ENCODE measurements at regions not wholly inside any gene's neighbourhood (a gene's known extent, or its start where the extent isn't known, plus 50 kb on each side); places are given as distances from the start of the nearest gene placed in this dataset.

DNA sequence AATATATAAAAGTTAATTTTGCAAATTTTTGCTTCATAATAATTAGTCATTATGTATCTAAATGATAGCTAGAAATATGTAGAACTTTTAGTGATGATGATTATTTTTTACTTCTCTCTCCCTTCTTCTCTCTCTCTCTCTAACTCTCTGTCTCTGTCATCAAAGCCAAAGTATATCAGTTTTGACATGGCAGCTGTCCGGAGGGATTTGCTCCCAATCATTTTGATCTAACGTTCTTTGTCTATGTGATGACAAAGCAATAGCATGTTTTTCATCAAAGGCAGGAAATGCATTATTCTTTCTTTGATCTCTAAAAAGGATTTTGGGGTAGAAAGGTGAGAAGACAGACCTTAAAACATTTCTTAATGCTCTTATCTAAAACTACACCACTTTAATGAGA is 402.1 kb downstream of the PDGFC start:
- TF ChIP-seq, protein P1, sequence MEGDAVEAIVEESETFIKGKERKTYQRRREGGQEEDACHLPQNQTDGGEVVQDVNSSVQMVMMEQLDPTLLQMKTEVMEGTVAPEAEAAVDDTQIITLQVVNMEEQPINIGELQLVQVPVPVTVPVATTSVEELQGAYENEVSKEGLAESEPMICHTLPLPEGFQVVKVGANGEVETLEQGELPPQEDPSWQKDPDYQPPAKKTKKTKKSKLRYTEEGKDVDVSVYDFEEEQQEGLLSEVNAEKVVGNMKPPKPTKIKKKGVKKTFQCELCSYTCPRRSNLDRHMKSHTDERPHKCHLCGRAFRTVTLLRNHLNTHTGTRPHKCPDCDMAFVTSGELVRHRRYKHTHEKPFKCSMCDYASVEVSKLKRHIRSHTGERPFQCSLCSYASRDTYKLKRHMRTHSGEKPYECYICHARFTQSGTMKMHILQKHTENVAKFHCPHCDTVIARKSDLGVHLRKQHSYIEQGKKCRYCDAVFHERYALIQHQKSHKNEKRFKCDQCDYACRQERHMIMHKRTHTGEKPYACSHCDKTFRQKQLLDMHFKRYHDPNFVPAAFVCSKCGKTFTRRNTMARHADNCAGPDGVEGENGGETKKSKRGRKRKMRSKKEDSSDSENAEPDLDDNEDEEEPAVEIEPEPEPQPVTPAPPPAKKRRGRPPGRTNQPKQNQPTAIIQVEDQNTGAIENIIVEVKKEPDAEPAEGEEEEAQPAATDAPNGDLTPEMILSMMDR (conservative IDR thresholded peaks at IDR 0.05), result no peak
- H3K27ac ChIP-seq, result no peak overlapping the region

DNA sequence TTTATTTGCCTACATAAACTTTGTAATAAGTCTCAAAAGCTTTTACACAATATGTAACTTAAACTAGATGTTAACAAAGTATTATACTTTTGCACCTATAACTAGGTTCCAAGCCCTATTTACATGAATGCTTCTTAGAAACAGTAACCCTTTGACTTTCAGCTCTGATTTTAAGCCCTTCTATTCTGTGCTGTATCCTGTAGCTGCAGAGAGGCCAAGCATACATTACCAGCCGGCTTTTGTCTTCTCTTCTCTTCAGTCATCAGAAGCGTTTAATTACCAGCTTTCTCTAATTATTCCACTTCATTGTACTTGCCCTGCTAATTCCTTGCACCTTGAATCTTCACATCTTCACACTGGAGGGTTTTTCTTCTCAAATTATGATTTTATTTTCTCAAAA is 403.1 kb downstream of the PDGFC start:
- H3K27ac ChIP-seq, result no peak overlapping the region
- TF ChIP-seq, protein P1 (conservative IDR thresholded peaks at IDR 0.05), result no peak

DNA sequence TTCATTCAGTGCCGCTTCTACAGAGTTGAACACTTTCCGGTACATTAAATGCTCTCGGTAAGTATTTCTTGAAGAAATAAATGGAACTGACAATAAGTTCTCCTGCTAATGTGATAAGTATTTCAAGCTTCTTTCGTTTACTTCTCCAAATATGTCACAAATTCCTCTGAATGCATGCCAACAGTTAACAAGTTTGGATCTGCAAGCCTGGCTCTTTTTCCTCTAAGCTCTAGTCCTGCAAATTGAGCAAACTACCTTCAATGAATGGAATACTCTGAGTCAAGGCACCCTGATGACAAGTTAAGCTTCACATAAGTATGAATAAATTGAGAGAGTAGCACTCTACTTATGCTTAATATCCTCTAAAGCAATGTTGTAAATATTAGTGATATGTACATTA is 403.6 kb downstream of the PDGFC start:
- no peak overlapping the region for H3K27ac ChIP-seq
- TF ChIP-seq, protein P1 (conservative IDR thresholded peaks at IDR 0.05), result no peak

DNA sequence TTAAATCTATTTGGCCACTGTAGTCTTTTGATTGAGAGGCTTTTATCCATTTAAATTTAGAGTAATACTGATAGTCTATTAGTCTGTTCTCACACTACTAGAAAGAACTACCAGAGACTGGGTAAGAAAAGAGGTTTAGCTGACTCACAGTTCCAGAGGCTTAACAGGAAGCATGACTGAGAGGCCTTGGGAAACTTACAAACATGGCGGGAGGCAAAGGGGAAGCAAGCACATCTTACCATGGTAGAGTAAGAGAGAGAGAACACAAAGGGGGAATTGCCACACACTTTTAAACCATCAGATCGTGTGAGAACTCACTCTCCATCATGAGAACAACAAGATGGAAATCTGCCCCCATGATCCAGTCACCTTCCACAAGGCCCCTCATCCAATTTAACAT is 410.9 kb downstream of the PDGFC start:
- TF ChIP-seq, protein P1 (conservative IDR thresholded peaks at IDR 0.05), result no peak

DNA sequence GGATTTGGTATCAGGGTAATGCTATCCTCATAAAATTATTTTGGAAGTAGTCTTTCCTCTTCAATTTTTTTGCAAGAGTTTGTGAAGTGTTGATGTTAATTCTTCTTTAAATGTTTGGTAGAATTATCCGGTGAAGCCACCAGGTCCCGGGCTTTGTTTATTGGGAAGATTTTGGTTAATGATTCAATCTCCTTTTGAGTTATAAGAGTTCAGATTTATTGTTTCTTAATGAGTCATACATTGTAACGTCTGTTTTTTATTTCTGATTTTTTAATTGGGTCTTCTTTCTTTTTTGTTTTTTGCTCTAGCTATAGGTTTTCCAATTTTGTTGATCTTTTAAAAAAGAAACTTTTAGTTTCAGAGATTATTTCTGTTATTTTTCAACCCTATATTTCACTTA is 412.3 kb downstream of the PDGFC start:
- no peak overlapping the region for H3K27ac ChIP-seq
- TF ChIP-seq, protein P1 (conservative IDR thresholded peaks at IDR 0.05), result no peak

More for the DNA sequence above, 410.9 kb downstream of the PDGFC start:
- no peak overlapping the region for H3K27ac ChIP-seq

DNA sequence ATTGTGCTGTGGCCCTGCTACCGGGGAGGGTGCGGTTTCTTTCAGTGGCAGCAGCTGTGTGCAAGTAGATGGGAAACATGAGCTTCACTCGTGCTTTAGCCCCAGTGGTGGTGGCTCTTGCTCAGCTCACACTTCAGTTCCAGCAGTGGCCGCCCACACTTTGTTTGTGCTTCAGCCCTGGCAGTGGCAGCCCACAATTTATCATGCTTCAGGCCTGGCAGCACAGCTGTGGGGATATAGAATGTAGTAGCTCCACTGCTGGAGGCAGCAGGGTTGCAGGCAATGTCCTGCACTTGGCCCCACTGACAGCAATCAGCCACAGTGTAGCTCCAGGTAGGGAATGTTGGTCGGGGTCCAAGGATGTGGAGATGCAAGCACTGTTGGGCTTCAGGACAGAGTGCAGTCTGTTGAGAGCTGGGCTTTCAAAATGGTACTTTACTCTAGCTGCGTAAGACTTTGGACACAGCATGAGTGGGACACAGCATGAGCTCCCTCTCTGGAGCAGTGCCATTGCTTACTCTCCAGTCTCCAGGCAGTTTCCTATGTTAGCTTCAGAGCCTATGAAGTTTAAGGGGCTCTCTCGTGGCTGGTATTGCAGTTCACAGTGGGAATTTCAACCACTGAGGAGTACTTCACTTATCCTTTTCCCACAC is 413.1 kb downstream of the PDGFC start:
- H3K27ac ChIP-seq, result no peak overlapping the region
- TF ChIP-seq, protein P1 (conservative IDR thresholded peaks at IDR 0.05), result no peak

DNA sequence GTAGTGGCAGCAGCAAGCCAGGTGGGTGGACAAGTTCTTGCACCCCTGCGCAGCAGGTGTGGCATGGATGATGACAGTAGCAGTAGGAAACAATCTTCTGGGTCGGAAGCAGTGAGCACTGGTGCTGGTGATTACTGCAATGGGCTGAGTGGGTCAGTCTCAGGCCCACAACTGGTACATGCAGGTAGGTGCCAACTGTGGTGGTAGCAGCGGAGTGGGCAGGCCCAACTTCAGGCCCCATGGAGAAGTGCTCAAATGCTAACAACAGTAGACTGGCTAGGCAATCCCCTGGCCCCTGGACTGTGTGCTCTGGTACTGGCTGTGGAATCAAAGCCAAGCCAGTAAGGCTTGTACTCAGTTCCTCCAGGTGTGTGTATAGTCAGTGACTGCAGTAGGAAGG is 413.7 kb downstream of the PDGFC start:
- no peak overlapping the region for H3K27ac ChIP-seq
- TF ChIP-seq, protein P1 (conservative IDR thresholded peaks at IDR 0.05), result no peak
